Lower leg skin (tissue), 3 donors: ENCODE measurements at regions not wholly inside any gene's neighbourhood (a gene's known extent, or its start where the extent isn't known, plus 50 kb on each side); places are given as distances from the start of the nearest gene placed in this dataset.

ENCODE experiments used
- CTCF ChIP-seq, 3 donors: fragments of 450-650 bp; IDR thresholded peaks; one replicate each; pipeline ENCODE4 v1.5.1; 2016; ENCODE audit warnings: antibody characterized with exemption in 3 of 3, mild to moderate bottlenecking in 3 of 3, moderate library complexity in 2 of 3
- POLR2A ChIP-seq, 2 donors: fragments of 450-650 bp; IDR thresholded peaks; one replicate each; pipeline ENCODE4 v1.6.1; 2016 to 2017; ENCODE audit warnings: antibody characterized with exemption in 2 of 2, mild to moderate bottlenecking in 1 of 2, moderate library complexity in 1 of 2

- no peak for TF ChIP-seq CTCF (IDR thresholded peaks at IDR 0.05)
- no peak for TF ChIP-seq POLR2A (IDR thresholded peaks at IDR 0.05)
Measured at GRCh38 chr18:55647331-55647730, 59.3 kb upstream of the TCF4 start.
